OCI-LY3 (cell line): ENCODE measurements at regions not wholly inside any gene's neighbourhood (a gene's known extent, or its start where the extent isn't known, plus 50 kb on each side); places are given as distances from the start of the nearest gene placed in this dataset.

Experiments used
- H2AFZ ChIP-seq: fragments of 200-600, 300-600 bp; shearing (Covaris generic); 2 replicates; pipeline ENCODE4 v1.6.0; 2014; ENCODE audit warnings: antibody characterized with exemption, low read depth, low read length
- H3K27ac ChIP-seq: fragments of 200-600, 300-600 bp; sonication (generic); 2 replicates; pipeline ENCODE4 v1.5.1; 2014; ENCODE audit warnings: mild to moderate bottlenecking, low read length, moderate library complexity, mixed read lengths
- H3K27me3 ChIP-seq: fragments of 200-600, 300-600 bp; sonication (generic); 2 replicates; pipeline ENCODE4 v1.6.1; 2014; ENCODE audit warnings: low read depth, low read length, mixed read lengths
- H3K36me3 ChIP-seq: fragments of 200-600, 300-600 bp; sonication (generic); replicated peaks from 2 replicates; pipeline ENCODE3; 2014; ENCODE audit warnings: low read depth, low read length, mixed read lengths
- H3K4me1 ChIP-seq: fragments of 300-600, 200-600 bp; sonication (generic); 2 replicates; pipeline ENCODE4 v1.6.1; 2014; ENCODE audit warnings: low read length, mixed read lengths
- H3K4me2 ChIP-seq: fragments of 200-600, 300-600 bp; sonication (generic); 2 replicates; pipeline ENCODE4 v1.6.1; 2014; ENCODE audit warnings: low read length, mixed read lengths
- H3K4me3 ChIP-seq: fragments of 300-600, 200-600 bp; sonication (generic); 2 replicates; pipeline ENCODE4 v1.5.1; 2014; ENCODE audit warnings: antibody characterized with exemption, mild to moderate bottlenecking, low read length, moderate library complexity
- H3K79me2 ChIP-seq: fragments of 300-600, 200-600 bp; shearing (Covaris generic); 2 replicates; pipeline ENCODE4 v1.6.1; 2014; ENCODE audit warnings: mild to moderate bottlenecking, low read length, mixed read lengths
- H3K9ac ChIP-seq: fragments of 300-600, 200-600 bp; shearing (Covaris generic); 2 replicates; pipeline ENCODE4 v1.6.0; 2014; ENCODE audit warnings: mild to moderate bottlenecking, low read length, moderate library complexity
- H3K9me3 ChIP-seq: fragments of 200-600, 300-600 bp; shearing (Covaris generic); 2 replicates; pipeline ENCODE4 v1.6.1; 2014; ENCODE audit warnings: low read length, mixed read lengths; ENCODE audit not compliant: insufficient read depth
- H4K20me1 ChIP-seq: fragments of 200-600, 300-600 bp; sonication (generic); 2 replicates; pipeline ENCODE4 v1.6.1; 2016; ENCODE audit warnings: low read length, mixed read lengths; ENCODE audit not compliant: insufficient read depth
- CTCF ChIP-seq: fragments of 200-600, 300-600 bp; sonication (generic); IDR thresholded peaks from 2 replicates; pipeline ENCODE4 v1.5.1; 2014; ENCODE audit warnings: antibody characterized with exemption, low read length, low read depth
- EZH2phosphoT487 ChIP-seq: fragments of 200-600 bp; shearing (Covaris generic); IDR thresholded peaks from 2 replicates; pipeline ENCODE4 v1.6.1; 2018; ENCODE audit warnings: antibody characterized with exemption, mixed run types, low read depth

- no peak overlapping the region for H3K9ac ChIP-seq
- H4K20me1 ChIP-seq: no peaks in the 10 kb centered on the region
- H3K4me1 ChIP-seq: no peaks in the 10 kb centered on the region
- TF ChIP-seq CTCF (no peak), EZH2phosphoT487 (no peak)
- no peak overlapping the region for H3K27ac ChIP-seq
- H3K4me2 ChIP-seq: no peak overlapping the region
- H3K79me2 ChIP-seq: no peaks in the 10 kb centered on the region
- no peak overlapping the region for H3K4me3 ChIP-seq
- no peaks in the 10 kb centered on the region for H3K9me3 ChIP-seq
- no peak overlapping the region for H2AFZ ChIP-seq
- H3K36me3 ChIP-seq: no peaks in the 10 kb centered on the region
- no peaks in the 10 kb centered on the region for H3K27me3 ChIP-seq
These were observed 225.6 kb downstream of the PCSK1 start for GRCh38 chr5:96207420-96207819.

- no peaks in the 10 kb centered on the region for H3K9me3 ChIP-seq
- no peak overlapping the region for H2AFZ ChIP-seq
- H4K20me1 ChIP-seq: no peaks in the 10 kb centered on the region
- H3K79me2 ChIP-seq: no peaks in the 10 kb centered on the region
- H3K9ac ChIP-seq: no peak overlapping the region
- peaks cover 5% of the 10 kb centered on the region; the same call in 1 of the 2 replicates for H3K4me1 ChIP-seq
- H3K4me2 ChIP-seq: no peak overlapping the region
- no peaks in the 10 kb centered on the region for H3K36me3 ChIP-seq
- TF ChIP-seq EZH2phosphoT487 (no peak), CTCF (no peak)
- H3K4me3 ChIP-seq: no peak overlapping the region
- no peak overlapping the region for H3K27ac ChIP-seq
- H3K27me3 ChIP-seq: no peaks in the 10 kb centered on the region
These were observed 229.3 kb downstream of the PCSK1 start for GRCh38 chr5:96203761-96204160.

GRCh38 chr5:96201503-96201902, 231.5 kb downstream of the PCSK1 start:
- no peak overlapping the region for H3K4me3 ChIP-seq
- H4K20me1 ChIP-seq: no peaks in the 10 kb centered on the region
- no peak for TF ChIP-seq EZH2phosphoT487
- peaks cover 5% of the 10 kb centered on the region for H3K4me1 ChIP-seq
- H3K9ac ChIP-seq: no peak overlapping the region
- H3K36me3 ChIP-seq: no peaks in the 10 kb centered on the region
- H3K27me3 ChIP-seq: no peaks in the 10 kb centered on the region
- no peak overlapping the region for H2AFZ ChIP-seq
- H3K27ac ChIP-seq: no peak overlapping the region
- H3K79me2 ChIP-seq: no peaks in the 10 kb centered on the region
- no peaks in the 10 kb centered on the region for H3K9me3 ChIP-seq
- no peak overlapping the region for H3K4me2 ChIP-seq

GRCh38 chr5:96200641-96201040, 232.4 kb downstream of the PCSK1 start:
- H3K4me1 ChIP-seq: peaks cover 5% of the 10 kb centered on the region
- TF ChIP-seq EZH2phosphoT487: no peak
- TF ChIP-seq CTCF: no peak
- no peak overlapping the region for H3K27ac ChIP-seq
- H3K9ac ChIP-seq: no peak overlapping the region
- no peak overlapping the region for H2AFZ ChIP-seq
- H3K4me2 ChIP-seq: no peak overlapping the region
- H3K36me3 ChIP-seq: no peaks in the 10 kb centered on the region
- no peaks in the 10 kb centered on the region for H3K9me3 ChIP-seq
- no peak overlapping the region for H3K4me3 ChIP-seq
- H3K79me2 ChIP-seq: no peaks in the 10 kb centered on the region
- H3K27me3 ChIP-seq: no peaks in the 10 kb centered on the region
- no peaks in the 10 kb centered on the region for H4K20me1 ChIP-seq

GRCh38 chr5:96199713-96200183, 233.3 kb downstream of the PCSK1 start:
- Histone ChIP-seq H3K4me3 (no peak overlapping the region), H3K9me3 (no peaks in the 10 kb centered on the region), H3K27ac (no peak overlapping the region), H3K9ac (no peak overlapping the region), H4K20me1 (no peaks in the 10 kb centered on the region), H3K79me2 (no peaks in the 10 kb centered on the region), H3K4me2 (no peak overlapping the region), H3K4me1 (peaks cover 5% of the 10 kb centered on the region), H3K27me3 (no peaks in the 10 kb centered on the region), H2AFZ (no peak overlapping the region), H3K36me3 (no peaks in the 10 kb centered on the region)
- TF ChIP-seq CTCF: no peak
